ENCODE measurements at regions not wholly inside any gene's neighbourhood (a gene's known extent, or its start where the extent isn't known, plus 50 kb on each side); places are given as distances from the start of the nearest gene placed in this dataset.

- TF ChIP-seq CTCF (IDR thresholded peaks at IDR 0.05) (no peak), POLR2A (IDR thresholded peaks at IDR 0.05) (no peak)
Observed at GRCh38 chr13:31046711-31047279, 114.3 kb downstream of the TEX26 start.
